Cardiac fibroblast (primary cell): ENCODE measurements at regions not wholly inside any gene's neighbourhood (a gene's known extent, or its start where the extent isn't known, plus 50 kb on each side); places are given as distances from the start of the nearest gene placed in this dataset.

ENCODE experiments used
- DNase-seq, 2 donors: peaks; one replicate each; pipeline versions ENCODE4 v3.0.0 to v3.0.0-alpha.2; 2010; ENCODE audit warnings: low read depth in 2 of 2
- H3K4me3 ChIP-seq, 2 donors: replicated peaks in 1 of 2; 1 replicate in 1 of 2; 2 replicates in 1 of 2; pipeline ENCODE4 v1.5.1; 2011; ENCODE audit warnings: low read depth in 2 of 2, low read length in 2 of 2, mild to moderate bottlenecking in 2 of 2, moderate library complexity in 1 of 2
- TF ChIP-seq, protein P1 (sequence below): IDR thresholded peaks from one replicate; pipeline ENCODE4 v1.5.1; 2011; ENCODE audit warnings: low read depth, mild to moderate bottlenecking, low read length, inconsistent platforms

DNA sequence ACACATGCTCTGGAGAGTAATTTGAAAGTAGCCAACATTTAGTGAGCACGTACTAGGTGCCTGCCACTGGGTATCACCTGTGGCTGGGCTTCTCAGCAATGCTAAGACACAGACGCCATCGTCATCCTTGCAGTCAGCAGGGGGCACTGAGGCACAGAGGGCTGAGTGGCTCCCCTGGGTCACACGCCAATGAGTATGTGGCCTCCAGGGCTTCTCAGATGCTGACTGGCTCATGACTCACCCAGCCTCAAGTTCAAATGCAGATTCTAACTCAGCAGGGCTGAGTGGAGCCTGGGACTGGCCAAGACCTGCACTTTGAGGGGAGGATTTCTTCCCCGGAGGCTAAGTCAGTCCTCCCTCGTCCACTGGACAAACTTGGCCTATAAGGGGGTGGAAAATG is 115.1 kb upstream of the CACNA1A start:
- TF ChIP-seq, protein P1, sequence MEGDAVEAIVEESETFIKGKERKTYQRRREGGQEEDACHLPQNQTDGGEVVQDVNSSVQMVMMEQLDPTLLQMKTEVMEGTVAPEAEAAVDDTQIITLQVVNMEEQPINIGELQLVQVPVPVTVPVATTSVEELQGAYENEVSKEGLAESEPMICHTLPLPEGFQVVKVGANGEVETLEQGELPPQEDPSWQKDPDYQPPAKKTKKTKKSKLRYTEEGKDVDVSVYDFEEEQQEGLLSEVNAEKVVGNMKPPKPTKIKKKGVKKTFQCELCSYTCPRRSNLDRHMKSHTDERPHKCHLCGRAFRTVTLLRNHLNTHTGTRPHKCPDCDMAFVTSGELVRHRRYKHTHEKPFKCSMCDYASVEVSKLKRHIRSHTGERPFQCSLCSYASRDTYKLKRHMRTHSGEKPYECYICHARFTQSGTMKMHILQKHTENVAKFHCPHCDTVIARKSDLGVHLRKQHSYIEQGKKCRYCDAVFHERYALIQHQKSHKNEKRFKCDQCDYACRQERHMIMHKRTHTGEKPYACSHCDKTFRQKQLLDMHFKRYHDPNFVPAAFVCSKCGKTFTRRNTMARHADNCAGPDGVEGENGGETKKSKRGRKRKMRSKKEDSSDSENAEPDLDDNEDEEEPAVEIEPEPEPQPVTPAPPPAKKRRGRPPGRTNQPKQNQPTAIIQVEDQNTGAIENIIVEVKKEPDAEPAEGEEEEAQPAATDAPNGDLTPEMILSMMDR, result peak; percentile 36
- no peak overlapping the region for H3K4me3 ChIP-seq
- DNase-seq, result peak; percentile 71 to 93

DNA sequence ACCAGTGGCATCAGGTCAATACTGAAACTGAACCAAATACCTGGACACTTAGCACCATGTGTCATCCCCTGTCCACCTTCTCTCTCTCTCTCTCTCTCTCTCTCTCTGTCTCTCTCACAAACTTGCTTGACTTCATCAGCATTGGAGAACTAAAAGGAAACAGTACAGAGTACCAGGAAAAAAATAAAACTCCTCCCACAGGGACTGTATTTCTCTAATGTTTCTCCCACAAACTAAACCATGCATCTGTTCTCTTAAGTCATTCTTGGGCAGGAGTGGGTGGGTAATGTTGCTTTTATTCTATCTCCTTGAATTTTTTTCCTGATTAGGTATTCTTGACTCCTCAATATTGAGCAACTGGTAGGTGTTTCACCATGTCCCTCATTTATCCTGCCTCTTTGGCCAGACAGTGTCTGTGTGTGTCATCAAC is 112.9 kb upstream of the CACNA1A start:
- DNase-seq, result peak in 1 of 2 donors; percentile 34
- H3K4me3 ChIP-seq, result no peak overlapping the region
- TF ChIP-seq, protein P1, result no peak

- no peak for DNase-seq
- TF ChIP-seq, protein P1, result no peak
Measured at GRCh38 chr19:13615890-13616289, 109.6 kb upstream of the CACNA1A start.

DNA sequence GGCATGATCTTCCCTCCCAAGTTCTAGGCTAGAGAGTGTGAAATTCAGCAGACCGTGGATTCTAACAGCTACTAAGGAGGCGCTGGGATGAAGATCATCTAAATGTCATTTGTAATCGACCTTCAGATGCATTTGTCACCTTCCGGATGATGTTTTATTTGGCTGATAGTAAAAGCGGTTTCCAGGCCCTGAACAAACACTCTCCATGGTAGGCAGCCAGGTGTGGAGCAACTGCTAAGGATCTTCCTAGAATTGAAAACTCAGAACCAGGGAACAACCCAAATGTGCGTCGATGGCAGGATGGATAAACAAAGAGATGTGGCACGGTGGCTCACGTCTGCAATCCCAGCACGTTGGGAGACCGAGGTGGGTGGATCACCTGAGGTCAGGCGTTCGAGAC is 107.2 kb upstream of the CACNA1A start:
- DNase-seq, result no peak
- TF ChIP-seq, protein P1, result no peak
- no peak overlapping the region for H3K4me3 ChIP-seq

More at GRCh38 chr19:13615890-13616289, 109.6 kb upstream of the CACNA1A start:
- no peak overlapping the region for H3K4me3 ChIP-seq

DNA sequence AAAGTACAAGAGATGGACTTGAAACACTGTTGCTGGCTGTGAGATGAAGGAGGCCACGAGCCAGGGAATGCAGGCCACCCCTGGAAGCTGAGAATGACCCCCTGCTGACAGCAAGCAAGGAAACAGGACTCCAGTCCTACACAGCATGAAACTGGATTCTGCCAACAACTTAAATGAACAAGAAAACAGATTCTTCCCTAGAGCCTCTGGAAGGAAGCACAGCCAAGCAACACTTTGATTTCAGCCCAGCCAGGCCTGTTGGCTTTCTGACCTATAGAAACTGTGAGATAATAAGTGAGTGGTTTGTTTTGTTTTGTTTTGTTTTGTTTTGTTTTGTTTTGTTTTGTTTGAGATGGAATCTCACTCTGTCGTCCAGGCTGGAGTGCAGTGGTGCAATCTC is 105.3 kb upstream of the CACNA1A start:
- DNase-seq, result no peak
- TF ChIP-seq, protein P1, result no peak
- no peak overlapping the region for H3K4me3 ChIP-seq

DNA sequence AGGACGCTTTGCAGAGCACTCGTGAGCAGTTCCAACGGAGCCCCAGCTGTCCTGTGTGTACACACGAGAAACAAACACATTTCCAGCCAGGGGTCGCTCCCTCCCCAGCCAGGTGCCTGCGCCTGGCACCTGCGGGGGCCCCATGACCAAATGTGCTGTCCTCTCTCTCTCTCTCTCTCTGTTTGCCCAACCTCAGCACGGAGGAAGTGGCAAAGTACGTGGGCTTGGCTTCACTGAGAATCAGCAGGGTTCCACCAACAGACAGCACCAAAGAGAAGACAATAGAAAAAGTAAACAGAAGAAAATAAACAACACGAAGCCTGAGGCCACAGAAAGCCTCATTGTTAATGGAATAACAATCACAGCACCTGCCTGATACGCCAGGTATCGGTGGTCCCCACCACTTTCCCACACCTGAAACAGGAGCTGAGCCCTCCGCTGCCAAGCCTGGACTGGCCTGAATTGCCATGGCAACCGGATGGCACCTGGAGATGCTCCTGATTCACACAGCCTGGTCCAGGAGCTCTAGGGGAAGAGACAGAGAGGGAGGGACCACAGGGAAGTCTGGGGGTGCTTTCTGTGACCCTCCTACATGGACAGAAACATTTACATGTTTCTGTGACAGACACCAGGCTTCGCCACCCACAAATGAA is 103.9 kb upstream of the CACNA1A start:
- no peak for DNase-seq
- TF ChIP-seq, protein P1, result no peak

DNA sequence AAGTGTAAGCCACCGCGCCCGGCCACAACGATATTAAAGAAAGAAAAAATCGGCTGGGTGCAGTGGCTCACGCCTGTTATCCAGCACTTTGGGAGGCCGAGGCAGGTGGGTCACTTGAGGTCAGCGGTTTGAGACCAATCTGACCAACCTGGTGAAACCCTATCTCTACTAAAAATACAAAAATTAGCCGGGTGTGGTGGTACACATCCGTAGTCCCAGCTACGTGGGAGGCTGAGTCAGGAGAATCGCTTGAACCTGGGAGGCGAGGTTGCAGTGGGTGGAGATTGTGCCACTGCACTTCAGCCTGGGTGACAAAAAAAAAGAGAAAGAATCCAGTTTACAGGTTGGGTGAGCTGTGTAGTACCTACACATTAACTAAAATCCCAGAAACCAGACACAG is 99.9 kb upstream of the CACNA1A start:
- TF ChIP-seq, protein P1, result no peak
- DNase-seq, result no peak
- no peak overlapping the region for H3K4me3 ChIP-seq

More for the DNA sequence above, 103.9 kb upstream of the CACNA1A start:
- H3K4me3 ChIP-seq, result no peak overlapping the region
